Embryonic facial prominence (tissue), 1 donor: ENCODE measurements at regions not wholly inside any gene's neighbourhood (a gene's known extent, or its start where the extent isn't known, plus 50 kb on each side); places are given as distances from the start of the nearest gene placed in this dataset.
"Not testable (repeated sequence)": the region's sequence is repeated elsewhere in the genome, so short reads cannot be mapped to it uniquely, and the experiment has no call there.

ENCODE experiments used
- DNase-seq: peaks from one replicate; pipeline ENCODE4 v3.0.0-alpha.2; 2016; ENCODE audit errors: extremely low spot score

- no peak for DNase-seq
Observed at GRCh38 chr15:46938169-46938568, 779.1 kb upstream of the SEMA6D start.

- no peak for DNase-seq
Observed at GRCh38 chr15:46941241-46941640, 776.1 kb upstream of the SEMA6D start.

- DNase-seq: no peak
Observed at GRCh38 chr15:46946953-46947352, 770.4 kb upstream of the SEMA6D start.

- DNase-seq: no peak
Observed at GRCh38 chr15:46955576-46955975, 761.7 kb upstream of the SEMA6D start.

GRCh38 chr15:46956456-46956855, 760.8 kb upstream of the SEMA6D start:
- DNase-seq: no peak

GRCh38 chr15:46956881-46957280, 760.4 kb upstream of the SEMA6D start:
- no peak for DNase-seq

GRCh38 chr15:46960581-46960980, 756.7 kb upstream of the SEMA6D start:
- DNase-seq: no peak

- DNase-seq: no peak
Observed at GRCh38 chr15:46961795-46962194, 755.5 kb upstream of the SEMA6D start.

- DNase-seq: not testable (repeated sequence)
Observed at GRCh38 chr15:46988055-46988454, 729.2 kb upstream of the SEMA6D start.

- no peak for DNase-seq
Observed at GRCh38 chr15:46996359-46996758, 720.9 kb upstream of the SEMA6D start.

GRCh38 chr15:46997501-46997900, 719.8 kb upstream of the SEMA6D start:
- DNase-seq: no peak

- DNase-seq: no peak
Observed at GRCh38 chr15:47003568-47003967, 713.7 kb upstream of the SEMA6D start.

- DNase-seq: no peak
Observed at GRCh38 chr15:47013446-47013845, 703.9 kb upstream of the SEMA6D start.

GRCh38 chr15:47027322-47027946, 689.9 kb upstream of the SEMA6D start:
- no peak for DNase-seq

GRCh38 chr15:47035475-47036406, 681.6 kb upstream of the SEMA6D start:
- DNase-seq: no peak

- DNase-seq: no peak
Observed at GRCh38 chr15:47037003-47037402, 680.3 kb upstream of the SEMA6D start.

- no peak for DNase-seq
Observed at GRCh38 chr15:47039225-47039624, 678.1 kb upstream of the SEMA6D start.

GRCh38 chr15:47041301-47041700, 676.0 kb upstream of the SEMA6D start:
- no peak for DNase-seq

GRCh38 chr15:47047981-47048380, 669.3 kb upstream of the SEMA6D start:
- not testable (repeated sequence) for DNase-seq

GRCh38 chr15:47066392-47066791, 650.9 kb upstream of the SEMA6D start:
- DNase-seq: no peak

GRCh38 chr15:47077846-47078245, 639.5 kb upstream of the SEMA6D start:
- DNase-seq: not testable (repeated sequence)

- no peak for DNase-seq
Observed at GRCh38 chr15:47095833-47096232, 621.5 kb upstream of the SEMA6D start.

- DNase-seq: not testable (repeated sequence)
Observed at GRCh38 chr15:47098526-47098925, 618.8 kb upstream of the SEMA6D start.
